K562 (cell line): ENCODE measurements at regions not wholly inside any gene's neighbourhood (a gene's known extent, or its start where the extent isn't known, plus 50 kb on each side); places are given as distances from the start of the nearest gene placed in this dataset.
A peak's percentile ranks its signal among the peaks of the same experiment; 100 is the strongest.
"Not testable (repeated sequence)": the region's sequence is repeated elsewhere in the genome, so short reads cannot be mapped to it uniquely, and the experiment has no call there.

Experiments used
- ATAC-seq: fragments of 200-7000 bp; cut with Tn5 transposase; 3 replicates; pipeline ENCODE4 v1.9.1; 2020; ENCODE audit warnings: moderate library complexity
- BruUV-seq: library from RNA; stranded (reverse); fragments of 400-500 nt; replicated peaks from 2 replicates; lab custom pipeline; 2021; lab: Mats Ljungman, UMichigan
- CTCF ChIA-PET: fragments of 300-600 bp; formaldehyde crosslinking; extraction: SDS; loops from one replicate; lab custom pipeline; 2021; ENCODE audit warnings: low intra/inter-chr PET ratio; lab: Yijun Ruan, JAX
- POLR2A ChIA-PET: fragments of 300-600, 350-650 bp; sonication (Branson Sonifier 250); formaldehyde crosslinking; extraction: SDS; loops from one replicate; lab custom pipeline; 2021; ENCODE audit warnings: antibody characterized with exemption, inconsistent platforms; lab: Yijun Ruan, JAX
- DNase-seq, 4 experiments: peaks; one replicate each; pipeline versions ENCODE4 v3.0.0 to v3.0.0-alpha.2; 2011 to 2018; ENCODE audit warnings: low spot score in 3 of 4, mixed read lengths in 3 of 4; ENCODE audit errors: extremely low read depth in 1 of 4
- FAIRE-seq: peaks from 2 replicates; lab custom pipeline; 2011; peaks lifted over from hg19 to GRCh38; lab: Jason Lieb, UNC
- H2AFZ ChIP-seq: 2 replicates; pipeline ENCODE4 v1.6.0; 2011; ENCODE audit warnings: low read depth, low read length, control low read depth, inconsistent platforms
- H3K27ac ChIP-seq: fragments of 200-600 bp; 3 replicates; pipeline ENCODE4 v1.8.0; 2011; ENCODE audit warnings: low read depth, mild to moderate bottlenecking, control low read depth, inconsistent platforms, low read length, moderate library complexity, mixed read lengths; ENCODE audit errors: extremely low read depth
- H3K27me3 ChIP-seq, 2 experiments: fragments of 300-600 bp in 1 of 2; 2 replicates in 1 of 2; 3 replicates in 1 of 2; pipeline versions ENCODE4 v1.6.0 to v1.8.0; 2011; ENCODE audit warnings: inconsistent platforms in 2 of 2, low read length in 2 of 2, mild to moderate bottlenecking in 1 of 2, mixed read lengths in 1 of 2, moderate library complexity in 1 of 2; ENCODE audit not compliant: control insufficient read depth in 2 of 2, insufficient read depth in 2 of 2
- H3K36me3 ChIP-seq: fragments of 300-600 bp; 3 replicates; pipeline ENCODE4 v1.8.0; 2011; ENCODE audit warnings: mild to moderate bottlenecking, low read length, inconsistent platforms; ENCODE audit not compliant: control insufficient read depth, insufficient read depth
- H3K4me1 ChIP-seq, 2 experiments: fragments of 200-600 bp in 1 of 2; replicated peaks in 1 of 2; 2 replicates in 1 of 2; 3 replicates in 1 of 2; pipeline versions ENCODE4 v1.5.1 to v1.8.0; 2011; ENCODE audit warnings: inconsistent platforms in 2 of 2, low read length in 2 of 2, mild to moderate bottlenecking in 1 of 2, mixed read lengths in 1 of 2, moderate library complexity in 1 of 2; ENCODE audit not compliant: control insufficient read depth in 2 of 2, insufficient read depth in 2 of 2
- H3K4me2 ChIP-seq: 2 replicates; pipeline ENCODE4 v1.6.1; 2011; ENCODE audit warnings: low read length, control low read depth, inconsistent platforms, mixed read lengths; ENCODE audit not compliant: insufficient read depth
- H3K4me3 ChIP-seq: fragments of 200-600 bp; sonication (generic), shearing (Covaris generic); 2 replicates; pipeline ENCODE4 v1.5.1; 2016; ENCODE audit warnings: control low read depth, inconsistent platforms
- H3K79me2 ChIP-seq: fragments of 200-600 bp; 3 replicates; pipeline ENCODE4 v1.8.0; 2011; ENCODE audit warnings: low read length, inconsistent platforms; ENCODE audit not compliant: control insufficient read depth, insufficient read depth
- H3K9ac ChIP-seq, 2 experiments: 2 replicates each; pipeline versions ENCODE4 v1.6.0 to v1.6.1; 2011; ENCODE audit warnings: low read depth in 2 of 2, low read length in 2 of 2, control low read depth in 1 of 2, inconsistent platforms in 1 of 2, mild to moderate bottlenecking in 1 of 2, mixed read lengths in 1 of 2; ENCODE audit not compliant: insufficient read depth in 1 of 2
- H3K9me1 ChIP-seq: one replicate; pipeline ENCODE4 v1.6.0; 2011; ENCODE audit warnings: inconsistent platforms, mild to moderate bottlenecking, low read length, moderate library complexity; ENCODE audit not compliant: control insufficient read depth, insufficient read depth
- H3K9me3 ChIP-seq: replicated peaks from 2 replicates; pipeline ENCODE4 v1.5.1; 2011; ENCODE audit warnings: low read depth, low read length, inconsistent platforms; ENCODE audit not compliant: control insufficient read depth, insufficient read depth
- H4K20me1 ChIP-seq: replicated peaks from 2 replicates; pipeline ENCODE4 v1.6.1; 2011; ENCODE audit warnings: low read length, inconsistent platforms, mixed read lengths; ENCODE audit not compliant: control insufficient read depth, insufficient read depth
- NR3C1 ChIP-seq: sonication (generic); formaldehyde crosslinking; IDR thresholded peaks from 2 replicates; pipeline ENCODE4 v1.8.1; 2022; ENCODE audit warnings: missing genetic modification reagents
- SOX6 ChIP-seq: fragments of 450-650 bp; IDR thresholded peaks from 2 replicates; pipeline ENCODE4 v1.6.1; 2014; ENCODE audit warnings: mild to moderate bottlenecking
- ZNF316 ChIP-seq: fragments of 450-650 bp; IDR thresholded peaks from 2 replicates; pipeline ENCODE4 v1.6.1; 2016
- WGBS: fragments of 100-300 bp; shearing (Covaris generic); methylation state at CpG from one replicate; pipeline ENCODE4 v1.1.6; 2016; ENCODE audit warnings: low coverage, mixed read lengths; ENCODE audit not compliant: insufficient coverage; ENCODE audit errors: missing lambda C conversion rate; 5-methylcytosine and 5-hydroxymethylcytosine counted together
- in situ Hi-C: fragments of 300-500 bp; cut with MboI; formaldehyde crosslinking; loops from 4 replicates; pipeline ENCODE4 v1.15.0; 2018; ENCODE audit warnings: inconsistent platforms, mixed read lengths
- intact Hi-C: fragments of 100-400 bp; cut with micrococcal nuclease; formaldehyde crosslinking; loops from 2 replicates; pipeline ENCODE4 v1.14.2; 2022

- Histone ChIP-seq H3K9me3 (no peaks in the 10 kb centered on the region), H3K9me1 (no peaks in the 10 kb centered on the region), H3K79me2 (no peaks in the 10 kb centered on the region), H3K27me3 (no peaks in the 10 kb centered on the region), H4K20me1 (no peaks in the 10 kb centered on the region), H3K4me3 (no peak overlapping the region), H3K36me3 (no peaks in the 10 kb centered on the region), H3K4me1 (no peaks in the 10 kb centered on the region), H2AFZ (no peak overlapping the region), H3K4me2 (no peak overlapping the region), H3K9ac (no peak overlapping the region), H3K27ac (no peak overlapping the region)
- TF ChIP-seq SOX6 (no peak), NR3C1 (CRISPR knock-in tag) (no peak), ZNF316 (0 out of 2 replicates have a peak, but pooled peaks have one; percentile 8)
- in situ Hi-C loops: no loop called here
- no TSS peak for BruUV-seq
- 0% methylated on average over 2 of the region's 2 CpGs for WGBS
- intact Hi-C loops: no loop called here
- DNase-seq (no peak), ATAC-seq (no peak), FAIRE-seq (no peak)
- ChIA-PET CTCF (no interaction called here), POLR2A (no interaction called here)
These were observed 174.3 kb downstream of the CPS1 start for GRCh38 chr2:210730672-210731071.

- FAIRE-seq, CTCF ChIA-PET, POLR2A ChIA-PET: not testable (repeated sequence)
These were observed 190.4 kb downstream of the CPS1 start for GRCh38 chr2:210746826-210747225.

More at GRCh38 chr2:210746826-210747225, 190.4 kb downstream of the CPS1 start:
- BruUV-seq, DNase-seq, H3K79me2 ChIP-seq, H3K9ac ChIP-seq, H3K9me1 ChIP-seq, H3K4me1 ChIP-seq, intact Hi-C loops, H3K4me2 ChIP-seq, H3K27me3 ChIP-seq, in situ Hi-C loops, H2AFZ ChIP-seq, H3K9me3 ChIP-seq, ATAC-seq, H3K4me3 ChIP-seq, H3K27ac ChIP-seq, H3K36me3 ChIP-seq, H4K20me1 ChIP-seq: not testable (repeated sequence)
- 2% methylated on average over 8 of the region's 9 CpGs for whole genome bisulfite sequencing
